Suprapubic skin (tissue), 4 donors: ENCODE measurements at regions not wholly inside any gene's neighbourhood (a gene's known extent, or its start where the extent isn't known, plus 50 kb on each side); places are given as distances from the start of the nearest gene placed in this dataset.

Experiments used
- DNase-seq, 2 donors: peaks; one replicate each; pipeline ENCODE4 v3.0.0-alpha.2; 2019; ENCODE audit warnings: low spot score in 2 of 2
- H3K27ac ChIP-seq: fragments of 200-600 bp; sonication (generic); one replicate; pipeline ENCODE4 v1.5.1; 2019
- H3K27me3 ChIP-seq: fragments of 200-600 bp; sonication (generic); one replicate; pipeline ENCODE4 v1.5.1; 2019
- H3K36me3 ChIP-seq: fragments of 200-600 bp; sonication (generic); one replicate; pipeline ENCODE4 v1.5.1; 2019
- H3K4me1 ChIP-seq: fragments of 200-600 bp; sonication (generic); one replicate; pipeline ENCODE4 v1.5.1; 2019
- H3K4me3 ChIP-seq: fragments of 200-600 bp; sonication (generic); one replicate; pipeline ENCODE4 v1.5.1; 2019; ENCODE audit warnings: mild to moderate bottlenecking
- H3K9me3 ChIP-seq: fragments of 200-600 bp; sonication (generic); one replicate; pipeline ENCODE4 v1.5.1; 2019
- CTCF ChIP-seq, 2 donors: fragments of 200-600 bp in 1 of 2; fragments of 450-650 bp in 1 of 2; sonication (generic) in 1 of 2; IDR thresholded peaks; one replicate each; pipeline ENCODE4 v1.5.1; 2016 to 2019; ENCODE audit warnings: antibody characterized with exemption in 2 of 2, mild to moderate bottlenecking in 1 of 2, moderate library complexity in 1 of 2
- EP300 ChIP-seq: sonication (generic); formaldehyde crosslinking; IDR thresholded peaks from one replicate; pipeline ENCODE4 v1.6.1; 2017; ENCODE audit warnings: antibody characterized with exemption
- POLR2A ChIP-seq, 2 donors: fragments of 450-650 bp; IDR thresholded peaks; one replicate each; pipeline ENCODE4 v1.6.1; 2017; ENCODE audit warnings: antibody characterized with exemption in 2 of 2, mild to moderate bottlenecking in 2 of 2, moderate library complexity in 2 of 2
- POLR2AphosphoS5 ChIP-seq, 3 donors: sonication (generic); formaldehyde crosslinking; IDR thresholded peaks; one replicate each; pipeline ENCODE4 v1.6.1; 2017; ENCODE audit warnings: antibody characterized with exemption in 3 of 3
- WGBS: methylation state at CpG from one replicate; pipeline ENCODE4 v1.1.5; 2018; 5-methylcytosine and 5-hydroxymethylcytosine counted together

DNA sequence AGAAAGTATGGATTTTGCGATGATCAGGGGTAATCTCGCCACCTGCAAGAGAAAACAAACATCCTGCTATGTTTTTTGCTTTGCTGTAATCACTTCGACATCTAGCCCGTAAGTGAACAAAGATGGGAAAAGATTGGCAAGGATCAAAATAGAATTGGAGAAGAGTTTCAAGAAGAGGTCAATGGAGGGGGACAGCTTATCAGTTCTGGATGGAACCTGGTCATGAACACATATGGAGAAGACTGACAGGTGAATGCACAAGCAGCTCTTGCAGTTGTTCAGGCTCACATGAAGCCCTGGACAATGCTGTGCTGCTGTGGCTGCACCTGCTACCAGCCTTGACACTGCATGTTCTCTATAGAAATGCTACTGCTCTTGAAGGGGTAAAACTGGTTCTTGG lies 222.1 kb downstream of the BCAS1 start:
- 83% methylated on average over 4 of the region's 4 CpGs for WGBS
- Histone ChIP-seq H3K4me1 (peaks cover 11% of the 10 kb centered on the region), H3K36me3 (no peaks in the 10 kb centered on the region), H3K27ac (no peak overlapping the region), H3K4me3 (no peak overlapping the region), H3K9me3 (no peaks in the 10 kb centered on the region), H3K27me3 (no peaks in the 10 kb centered on the region)
- no peak for TF ChIP-seq EP300
- TF ChIP-seq POLR2A (IDR thresholded peaks at IDR 0.05) = no peak
- TF ChIP-seq CTCF (IDR thresholded peaks at IDR 0.05) = no peak
- TF ChIP-seq POLR2AphosphoS5 (IDR thresholded peaks at IDR 0.05) = no peak
- no peak for DNase-seq

- Histone ChIP-seq H3K36me3 (no peaks in the 10 kb centered on the region), H3K4me3 (no peak overlapping the region), H3K4me1 (peaks cover 11% of the 10 kb centered on the region), H3K9me3 (no peaks in the 10 kb centered on the region), H3K27ac (no peak overlapping the region), H3K27me3 (no peaks in the 10 kb centered on the region)
- WGBS = 91% methylated on average over 2 of the region's 2 CpGs
- no peak for DNase-seq
- TF ChIP-seq POLR2AphosphoS5 (IDR thresholded peaks at IDR 0.05) (no peak), POLR2A (IDR thresholded peaks at IDR 0.05) (no peak), CTCF (IDR thresholded peaks at IDR 0.05) (no peak), EP300 (no peak)
Observed at GRCh38 chr20:53847837-53848170, 222.6 kb downstream of the BCAS1 start.

DNA sequence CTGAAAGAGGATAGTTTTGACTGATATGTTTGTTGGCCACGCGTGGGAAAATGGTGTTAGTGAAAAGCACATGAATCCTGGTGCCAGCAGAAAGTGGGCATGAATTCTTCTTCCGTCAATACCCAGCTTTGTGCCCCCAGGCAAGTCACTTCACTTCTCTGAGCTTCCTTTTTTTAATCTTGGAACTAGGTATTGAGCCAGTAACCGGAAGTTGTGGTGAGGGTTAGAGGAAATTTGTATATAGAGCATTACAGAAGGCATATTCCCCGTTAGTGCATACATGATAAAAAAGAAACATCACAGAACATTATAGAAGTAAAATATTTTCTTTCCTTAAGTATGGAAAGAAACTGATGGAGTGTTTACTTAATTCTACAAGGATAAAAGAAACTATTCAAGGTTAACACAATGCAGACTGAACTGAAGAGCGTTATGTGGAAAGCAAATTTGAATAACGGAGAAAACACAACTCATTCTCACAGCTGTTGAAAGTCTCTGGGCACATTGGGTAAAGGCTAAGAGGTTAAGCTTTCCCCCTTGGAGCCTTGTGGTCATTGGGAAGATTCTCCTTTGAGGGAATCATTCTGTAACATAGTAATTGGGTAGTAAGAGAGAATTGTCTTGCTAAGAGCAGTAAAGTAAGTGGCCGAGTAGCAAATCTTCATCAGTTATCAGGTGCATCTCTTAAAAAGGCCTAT lies 223.1 kb downstream of the BCAS1 start:
- Histone ChIP-seq H3K4me3 (no peak overlapping the region), H3K9me3 (no peaks in the 10 kb centered on the region), H3K27me3 (no peaks in the 10 kb centered on the region), H3K27ac (no peak overlapping the region), H3K4me1 (peaks cover 11% of the 10 kb centered on the region), H3K36me3 (no peaks in the 10 kb centered on the region)
- DNase-seq = no peak
- WGBS = 63% methylated on average over 8 of the region's 8 CpGs
- no peak for TF ChIP-seq CTCF (IDR thresholded peaks at IDR 0.05)
- TF ChIP-seq EP300 = no peak
- TF ChIP-seq POLR2A (IDR thresholded peaks at IDR 0.05) = no peak
- no peak for TF ChIP-seq POLR2AphosphoS5 (IDR thresholded peaks at IDR 0.05)

GRCh38 chr20:53846640-53847039 lies 223.8 kb downstream of the BCAS1 start:
- Histone ChIP-seq H3K27me3 (no peaks in the 10 kb centered on the region), H3K4me1 (peaks cover 7% of the 10 kb centered on the region), H3K4me3 (no peak overlapping the region), H3K27ac (no peak overlapping the region), H3K36me3 (no peaks in the 10 kb centered on the region), H3K9me3 (no peaks in the 10 kb centered on the region)
- DNase-seq = no peak
- WGBS = 90% methylated on average over 10 of the region's 10 CpGs
- TF ChIP-seq CTCF (IDR thresholded peaks at IDR 0.05) (no peak), EP300 (no peak), POLR2A (IDR thresholded peaks at IDR 0.05) (no peak), POLR2AphosphoS5 (IDR thresholded peaks at IDR 0.05) (no peak)

- WGBS = 46% methylated on average over 1 of the region's 1 CpG
- peaks cover 7% of the 10 kb centered on the region for H3K4me1 ChIP-seq
Observed at GRCh38 chr20:53845980-53846379, 224.4 kb downstream of the BCAS1 start.

More at GRCh38 chr20:53845980-53846379, 224.4 kb downstream of the BCAS1 start:
- DNase-seq = no peak
- Histone ChIP-seq H3K9me3 (no peaks in the 10 kb centered on the region), H3K36me3 (no peaks in the 10 kb centered on the region), H3K27me3 (no peaks in the 10 kb centered on the region), H3K27ac (no peak overlapping the region), H3K4me3 (no peak overlapping the region)
- TF ChIP-seq EP300 (no peak), CTCF (IDR thresholded peaks at IDR 0.05) (no peak), POLR2AphosphoS5 (IDR thresholded peaks at IDR 0.05) (no peak), POLR2A (IDR thresholded peaks at IDR 0.05) (no peak)
